ENCODE measurements at regions not wholly inside any gene's neighbourhood (a gene's known extent, or its start where the extent isn't known, plus 50 kb on each side); places are given as distances from the start of the nearest gene placed in this dataset.

DNA sequence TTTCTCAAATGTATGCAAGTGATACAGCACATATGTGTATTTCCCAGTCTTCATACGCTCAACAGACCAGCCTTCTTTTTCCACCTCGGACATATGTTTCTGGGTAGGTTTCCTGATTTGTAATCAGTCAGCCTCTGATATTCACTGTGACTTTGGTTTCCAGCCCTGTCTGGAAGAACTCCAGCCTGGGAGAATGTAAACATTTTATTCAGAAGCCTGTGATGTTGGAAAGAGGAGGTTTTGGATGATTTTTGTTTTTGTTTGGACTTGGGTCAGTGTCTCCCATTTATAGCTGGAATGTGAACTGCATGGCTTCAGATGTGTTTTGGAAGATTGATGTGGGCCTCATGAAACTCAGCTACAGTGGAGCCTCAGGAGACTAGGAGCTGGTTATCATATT lies 172.2 kb upstream of the CENPW start:
- no peak overlapping the region for H2AFZ ChIP-seq (ENCODE audit: low read depth, low read length)
- H3K4me3 ChIP-seq (ENCODE audit: low read length), result no peak overlapping the region
- H3K27me3 ChIP-seq (ENCODE audit: insufficient read depth, low read length), result no peaks in the 10 kb centered on the region
- no peaks in the 10 kb centered on the region for H3K36me3 ChIP-seq (ENCODE audit: insufficient read depth, low read length)
- peaks cover 2% of the 10 kb centered on the region for H3K9me3 ChIP-seq (ENCODE audit: low read length)
- no peaks in the 10 kb centered on the region for H3K4me1 ChIP-seq (ENCODE audit: insufficient read depth, low read length)

DNA sequence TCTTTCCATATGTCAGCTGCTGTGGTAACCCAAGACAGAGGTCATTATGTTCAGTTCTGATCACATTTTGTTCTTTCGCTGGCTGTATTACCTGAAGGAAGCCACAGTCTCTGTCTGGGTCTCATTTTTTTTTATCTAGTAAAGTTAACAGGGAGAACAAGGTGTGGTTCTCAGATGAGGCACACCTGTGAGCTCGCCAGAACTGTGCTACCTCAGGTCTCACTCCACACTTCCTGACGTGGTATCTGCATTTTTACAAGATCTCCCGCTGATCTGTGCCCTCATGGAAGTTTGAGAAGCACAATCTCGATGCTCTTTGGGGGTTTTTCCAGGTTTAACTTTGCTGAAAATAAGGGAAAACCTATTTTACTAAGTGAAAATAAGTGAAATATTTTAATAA lies 169.5 kb upstream of the CENPW start:
- H3K9me3 ChIP-seq (ENCODE audit: low read length), result peaks cover 2% of the 10 kb centered on the region
- no peak overlapping the region for H2AFZ ChIP-seq (ENCODE audit: low read depth, low read length)

DNA sequence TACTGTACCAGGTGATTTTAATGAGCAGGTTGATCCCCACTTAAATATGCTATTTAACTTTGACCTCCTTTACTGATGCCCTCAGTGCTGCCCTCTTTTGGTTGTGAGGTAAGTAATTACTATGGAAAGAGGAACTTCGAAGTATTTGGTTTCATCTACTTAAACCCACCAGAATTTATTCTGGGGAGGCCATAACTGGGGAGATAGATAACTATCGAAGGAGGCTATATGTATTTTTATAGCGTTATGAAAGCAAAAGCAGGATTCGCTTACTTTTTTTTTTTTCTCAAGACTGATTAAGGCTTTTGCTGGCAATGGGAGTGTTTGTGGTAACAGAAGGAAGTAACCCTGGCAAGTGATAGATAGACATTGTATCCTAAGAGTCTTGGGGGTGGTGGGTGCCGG lies 168.9 kb upstream of the CENPW start:
- H3K36me3 ChIP-seq (ENCODE audit: insufficient read depth, low read length), result no peaks in the 10 kb centered on the region
- H2AFZ ChIP-seq (ENCODE audit: low read depth, low read length), result no peak overlapping the region
- H3K9me3 ChIP-seq (ENCODE audit: low read length), result peaks cover 2% of the 10 kb centered on the region
- no peak overlapping the region for H3K4me3 ChIP-seq (ENCODE audit: low read length)
- H3K27me3 ChIP-seq (ENCODE audit: insufficient read depth, low read length), result no peaks in the 10 kb centered on the region
- no peaks in the 10 kb centered on the region for H3K4me1 ChIP-seq (ENCODE audit: insufficient read depth, low read length)

More for the DNA sequence above, 169.5 kb upstream of the CENPW start:
- Histone ChIP-seq H3K4me1 (ENCODE audit: insufficient read depth, low read length) (no peaks in the 10 kb centered on the region), H3K4me3 (ENCODE audit: low read length) (no peak overlapping the region), H3K27me3 (ENCODE audit: insufficient read depth, low read length) (no peaks in the 10 kb centered on the region), H3K36me3 (ENCODE audit: insufficient read depth, low read length) (no peaks in the 10 kb centered on the region)

DNA sequence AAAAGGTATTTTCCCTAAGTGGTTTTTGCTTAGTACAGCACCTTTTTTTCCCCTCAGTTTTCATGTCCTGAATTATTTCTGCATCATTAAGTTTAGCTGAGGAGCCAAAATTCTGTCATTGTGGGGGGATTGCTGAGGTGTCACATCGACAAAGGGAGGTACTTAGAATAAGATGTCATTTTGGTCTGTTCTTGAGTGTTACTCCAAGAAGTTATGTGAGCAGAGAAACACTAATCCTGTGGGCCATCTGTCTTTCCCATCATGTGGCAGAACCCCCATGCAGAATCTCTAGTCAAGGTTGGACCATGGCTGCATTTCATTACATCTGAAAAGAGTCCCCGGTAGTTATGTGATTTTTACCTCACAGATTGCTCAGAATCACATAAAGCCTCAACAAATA lies 167.8 kb upstream of the CENPW start:
- Histone ChIP-seq H3K36me3 (ENCODE audit: insufficient read depth, low read length) (no peaks in the 10 kb centered on the region), H3K9me3 (ENCODE audit: low read length) (no peaks in the 10 kb centered on the region), H3K4me1 (ENCODE audit: insufficient read depth, low read length) (no peaks in the 10 kb centered on the region)

DNA sequence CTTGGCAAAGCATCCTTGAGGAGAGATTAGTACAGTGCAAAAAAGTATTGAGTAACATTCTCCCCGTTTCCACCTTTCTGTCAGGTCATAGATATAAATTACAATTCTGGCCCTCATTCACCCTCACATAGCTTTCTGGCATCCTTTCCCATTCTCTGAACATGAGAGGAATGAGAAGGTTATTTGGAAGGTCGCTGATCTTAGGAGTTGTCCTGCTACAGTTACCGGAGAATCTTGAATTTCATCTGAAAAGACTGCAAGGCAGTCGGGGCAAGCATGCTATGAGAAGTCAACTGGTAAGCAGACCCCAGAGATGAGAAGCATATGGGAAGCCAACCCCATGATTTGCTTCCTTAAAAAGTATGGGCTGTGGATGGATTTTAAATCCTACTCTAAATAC lies 166.7 kb upstream of the CENPW start:
- no peaks in the 10 kb centered on the region for H3K27me3 ChIP-seq (ENCODE audit: insufficient read depth, low read length)
- H2AFZ ChIP-seq (ENCODE audit: low read depth, low read length), result no peak overlapping the region
- H3K9me3 ChIP-seq (ENCODE audit: low read length), result no peaks in the 10 kb centered on the region
- no peaks in the 10 kb centered on the region for H3K4me1 ChIP-seq (ENCODE audit: insufficient read depth, low read length)
- no peaks in the 10 kb centered on the region for H3K36me3 ChIP-seq (ENCODE audit: insufficient read depth, low read length)
- no peak overlapping the region for H3K4me3 ChIP-seq (ENCODE audit: low read length)

More for the DNA sequence above, 167.8 kb upstream of the CENPW start:
- Histone ChIP-seq H3K4me3 (ENCODE audit: low read length) (no peak overlapping the region), H3K27me3 (ENCODE audit: insufficient read depth, low read length) (no peaks in the 10 kb centered on the region), H2AFZ (ENCODE audit: low read depth, low read length) (no peak overlapping the region)

DNA sequence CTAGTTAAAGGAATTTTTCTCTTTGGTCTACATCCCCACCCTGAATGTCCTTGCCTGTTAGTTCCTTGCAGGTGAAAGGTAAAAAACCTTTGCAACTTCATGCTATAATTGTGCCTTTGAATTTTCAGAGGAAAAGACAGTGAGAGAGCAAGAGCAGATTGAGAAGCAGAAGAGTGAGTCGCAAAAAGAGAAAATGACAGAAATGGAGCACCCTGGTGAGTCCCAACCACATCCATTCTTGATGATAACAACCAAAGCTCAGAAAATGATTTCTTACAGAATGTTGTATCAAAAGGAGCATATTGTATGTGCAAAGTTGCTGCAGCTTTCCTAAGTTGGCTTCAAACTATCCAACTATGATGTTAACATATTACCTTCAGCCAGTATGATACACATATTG lies 165.2 kb upstream of the CENPW start:
- Histone ChIP-seq H3K36me3 (ENCODE audit: insufficient read depth, low read length) (no peaks in the 10 kb centered on the region), H2AFZ (ENCODE audit: low read depth, low read length) (no peak overlapping the region), H3K4me1 (ENCODE audit: insufficient read depth, low read length) (no peaks in the 10 kb centered on the region), H3K27me3 (ENCODE audit: insufficient read depth, low read length) (no peaks in the 10 kb centered on the region), H3K9me3 (ENCODE audit: low read length) (no peaks in the 10 kb centered on the region), H3K4me3 (ENCODE audit: low read length) (no peak overlapping the region)

DNA sequence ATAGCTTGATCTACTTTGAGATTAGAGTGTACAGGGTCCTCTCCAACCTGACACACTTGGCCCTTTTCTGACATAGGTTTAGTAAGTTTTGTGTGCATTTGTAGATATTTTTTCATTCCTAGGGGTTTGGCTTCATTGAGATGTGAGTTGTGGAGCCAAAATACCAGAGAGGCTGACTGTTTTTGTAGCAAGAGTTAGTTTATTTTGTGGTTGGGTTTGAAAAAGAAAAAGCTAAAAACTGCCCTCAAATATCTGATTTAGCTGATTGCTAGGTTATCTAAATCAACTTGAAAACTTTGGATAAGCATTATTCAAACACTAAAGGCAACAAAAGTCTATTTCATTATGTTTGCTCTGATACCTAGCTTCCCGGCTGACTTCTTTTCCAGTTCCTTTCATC lies 164.7 kb upstream of the CENPW start:
- H3K27me3 ChIP-seq (ENCODE audit: insufficient read depth, low read length), result no peaks in the 10 kb centered on the region

DNA sequence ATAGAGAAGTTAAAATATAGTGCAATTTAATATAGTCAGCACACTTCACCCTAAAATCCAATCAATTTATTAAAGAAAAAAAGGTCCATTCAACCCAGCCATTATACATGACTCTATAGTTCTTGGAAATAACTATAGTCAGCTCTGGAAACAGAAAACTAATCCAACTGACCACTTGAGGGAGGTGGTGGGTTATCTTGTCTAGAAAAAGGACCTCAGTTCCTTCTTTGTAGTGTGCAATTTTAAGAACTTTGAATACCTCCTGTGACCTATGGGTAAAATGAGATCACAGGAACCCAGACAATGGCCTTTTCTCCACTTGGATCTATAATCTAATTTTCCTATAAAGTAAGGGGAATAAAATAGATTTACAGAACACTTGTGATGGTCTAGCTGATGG lies 163.6 kb upstream of the CENPW start:
- Histone ChIP-seq H3K27me3 (ENCODE audit: insufficient read depth, low read length) (no peaks in the 10 kb centered on the region), H3K36me3 (ENCODE audit: insufficient read depth, low read length) (no peaks in the 10 kb centered on the region), H3K4me1 (ENCODE audit: insufficient read depth, low read length) (no peaks in the 10 kb centered on the region), H3K9me3 (ENCODE audit: low read length) (no peaks in the 10 kb centered on the region), H2AFZ (ENCODE audit: low read depth, low read length) (no peak overlapping the region), H3K4me3 (ENCODE audit: low read length) (no peak overlapping the region)

More for the DNA sequence above, 164.7 kb upstream of the CENPW start:
- H3K36me3 ChIP-seq (ENCODE audit: insufficient read depth, low read length), result no peaks in the 10 kb centered on the region
- no peak overlapping the region for H3K4me3 ChIP-seq (ENCODE audit: low read length)
- H2AFZ ChIP-seq (ENCODE audit: low read depth, low read length), result no peak overlapping the region
- no peaks in the 10 kb centered on the region for H3K9me3 ChIP-seq (ENCODE audit: low read length)
- no peaks in the 10 kb centered on the region for H3K4me1 ChIP-seq (ENCODE audit: insufficient read depth, low read length)

DNA sequence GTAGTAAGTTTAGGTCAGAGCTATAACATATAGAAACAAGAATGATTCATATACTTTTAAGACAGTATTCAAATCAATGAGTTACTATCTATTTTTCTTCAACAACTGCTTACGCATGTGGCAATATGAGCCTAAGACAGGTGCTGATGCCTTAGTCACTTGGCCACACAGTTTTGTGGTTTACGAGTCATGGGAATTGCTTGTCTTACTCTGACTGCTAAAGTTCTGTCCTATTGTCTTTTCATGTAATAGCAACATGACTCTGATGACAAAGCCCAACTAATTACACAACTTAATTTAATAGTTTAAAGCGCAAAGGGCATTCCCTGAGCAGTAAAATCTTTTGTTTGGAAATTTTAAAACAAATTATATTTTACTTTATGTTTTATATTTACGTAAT lies 159.3 kb upstream of the CENPW start:
- H3K4me1 ChIP-seq (ENCODE audit: insufficient read depth, low read length), result no peaks in the 10 kb centered on the region
- H3K27me3 ChIP-seq (ENCODE audit: insufficient read depth, low read length), result no peaks in the 10 kb centered on the region
- no peaks in the 10 kb centered on the region for H3K9me3 ChIP-seq (ENCODE audit: low read length)
- no peak overlapping the region for H2AFZ ChIP-seq (ENCODE audit: low read depth, low read length)
- no peaks in the 10 kb centered on the region for H3K36me3 ChIP-seq (ENCODE audit: insufficient read depth, low read length)
- no peak overlapping the region for H3K4me3 ChIP-seq (ENCODE audit: low read length)

DNA sequence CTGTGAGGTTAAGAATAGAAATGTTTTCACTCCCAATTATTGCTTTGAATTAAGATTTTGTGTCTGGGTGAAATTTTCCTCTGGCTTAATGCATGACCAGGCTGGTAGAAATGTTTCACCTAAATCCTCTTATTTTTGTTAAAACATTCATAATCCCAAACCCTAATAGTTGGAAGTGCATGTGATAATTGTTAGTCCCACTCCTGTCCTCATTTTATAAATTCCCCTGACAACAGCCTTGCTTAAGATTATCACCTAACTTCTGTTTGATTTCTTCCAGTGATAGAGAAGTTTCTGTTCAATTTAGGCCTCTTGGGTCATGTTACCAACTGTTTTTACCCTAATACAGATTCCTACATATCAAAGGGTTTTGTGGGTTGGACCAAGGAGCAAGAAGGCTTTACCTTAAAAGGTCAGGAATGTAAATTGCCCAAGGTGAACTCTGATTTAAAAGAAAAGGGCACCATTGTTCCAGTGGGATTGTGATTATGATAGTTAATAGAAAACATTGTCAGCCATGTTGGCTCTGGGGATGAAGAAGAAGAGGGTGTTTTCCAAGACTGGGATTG lies 158.7 kb upstream of the CENPW start:
- Histone ChIP-seq H3K4me3 (ENCODE audit: low read length) (no peak overlapping the region), H3K36me3 (ENCODE audit: insufficient read depth, low read length) (no peaks in the 10 kb centered on the region), H3K4me1 (ENCODE audit: insufficient read depth, low read length) (no peaks in the 10 kb centered on the region), H2AFZ (ENCODE audit: low read depth, low read length) (no peak overlapping the region), H3K27me3 (ENCODE audit: insufficient read depth, low read length) (no peaks in the 10 kb centered on the region), H3K9me3 (ENCODE audit: low read length) (no peaks in the 10 kb centered on the region)

DNA sequence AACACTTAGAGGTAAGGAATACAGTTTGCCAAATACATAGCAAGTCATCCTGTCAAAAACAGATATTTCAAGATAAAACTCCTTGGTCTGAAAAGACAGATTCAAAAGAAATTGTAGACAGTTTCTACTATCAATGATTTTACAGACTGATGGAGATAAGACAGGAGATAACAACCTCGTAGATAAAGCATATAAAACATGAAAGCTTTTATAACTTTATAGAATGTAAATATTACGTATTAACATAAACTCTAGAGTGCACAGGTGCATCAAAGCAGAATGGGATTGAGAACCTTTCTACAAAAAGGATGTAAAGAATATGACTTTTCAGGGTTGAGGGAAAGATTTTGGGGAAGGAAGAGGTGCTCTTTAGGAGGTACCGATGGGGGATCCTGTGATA lies 158.0 kb upstream of the CENPW start:
- Histone ChIP-seq H2AFZ (ENCODE audit: low read depth, low read length) (no peak overlapping the region), H3K4me1 (ENCODE audit: insufficient read depth, low read length) (no peaks in the 10 kb centered on the region), H3K36me3 (ENCODE audit: insufficient read depth, low read length) (no peaks in the 10 kb centered on the region), H3K9me3 (ENCODE audit: low read length) (no peaks in the 10 kb centered on the region), H3K27me3 (ENCODE audit: insufficient read depth, low read length) (no peaks in the 10 kb centered on the region), H3K4me3 (ENCODE audit: low read length) (no peak overlapping the region)

DNA sequence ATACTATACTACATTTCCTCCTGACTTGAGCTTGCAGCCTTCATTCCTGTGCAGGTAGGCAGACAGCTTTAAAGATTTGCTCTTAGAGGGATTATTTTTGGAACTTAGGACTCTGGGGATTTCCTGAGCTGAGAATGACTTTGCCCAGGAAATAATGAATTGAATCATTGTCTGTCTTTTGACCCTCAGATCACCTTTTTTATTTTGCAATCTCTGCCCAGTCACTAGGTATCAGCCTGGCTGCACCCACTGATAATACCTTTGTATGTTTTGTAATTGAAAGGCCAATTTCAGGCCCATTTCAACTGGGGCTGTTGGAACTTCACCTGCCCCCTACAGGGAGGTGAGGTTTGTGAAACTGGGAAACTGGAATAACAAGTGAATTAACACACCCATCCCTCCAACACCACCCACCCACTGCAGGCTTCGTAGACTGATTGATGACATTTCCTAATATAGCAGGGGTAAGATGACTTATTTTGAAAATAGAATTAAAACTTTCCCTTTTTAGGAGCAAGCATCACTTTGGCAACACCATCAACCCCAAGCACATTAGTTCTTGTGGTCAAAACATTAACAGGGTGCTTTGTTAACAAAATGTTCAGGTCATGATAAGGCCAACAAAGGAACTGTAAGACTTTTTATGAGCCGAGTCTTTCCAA lies 157.1 kb upstream of the CENPW start:
- H3K9me3 ChIP-seq (ENCODE audit: low read length), result no peaks in the 10 kb centered on the region

DNA sequence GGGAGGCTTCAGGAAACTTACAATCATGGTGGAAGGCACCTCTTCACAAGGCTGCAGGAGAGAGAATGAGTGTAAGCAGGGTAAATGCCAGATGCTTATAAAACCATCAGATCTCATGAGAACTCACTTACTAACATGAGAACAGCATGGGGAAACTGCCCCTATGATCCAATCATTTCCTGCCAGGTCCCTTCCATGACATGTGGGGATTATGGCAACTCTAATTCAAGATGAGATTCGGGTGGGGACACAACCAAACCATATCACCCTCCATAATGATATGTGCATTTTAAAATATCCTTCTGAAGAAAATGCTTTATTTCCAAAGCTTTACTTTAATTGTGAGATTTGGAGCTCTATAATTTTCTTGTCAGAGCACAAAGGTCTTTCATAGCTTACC lies 154.1 kb upstream of the CENPW start:
- no peak overlapping the region for H2AFZ ChIP-seq (ENCODE audit: low read depth, low read length)
- H3K9me3 ChIP-seq (ENCODE audit: low read length), result no peaks in the 10 kb centered on the region
- H3K36me3 ChIP-seq (ENCODE audit: insufficient read depth, low read length), result no peaks in the 10 kb centered on the region
- H3K27me3 ChIP-seq (ENCODE audit: insufficient read depth, low read length), result no peaks in the 10 kb centered on the region
- H3K4me3 ChIP-seq (ENCODE audit: low read length), result no peak overlapping the region
- no peaks in the 10 kb centered on the region for H3K4me1 ChIP-seq (ENCODE audit: insufficient read depth, low read length)

More for the DNA sequence above, 157.1 kb upstream of the CENPW start:
- Histone ChIP-seq H3K4me1 (ENCODE audit: insufficient read depth, low read length) (no peaks in the 10 kb centered on the region), H3K36me3 (ENCODE audit: insufficient read depth, low read length) (no peaks in the 10 kb centered on the region), H3K4me3 (ENCODE audit: low read length) (no peak overlapping the region), H3K27me3 (ENCODE audit: insufficient read depth, low read length) (no peaks in the 10 kb centered on the region), H2AFZ (ENCODE audit: low read depth, low read length) (no peak overlapping the region)
